ENCODE measurements at regions not wholly inside any gene's neighbourhood (a gene's known extent, or its start where the extent isn't known, plus 50 kb on each side); places are given as distances from the start of the nearest gene placed in this dataset.
A peak's percentile ranks its signal among the peaks of the same experiment; 100 is the strongest.
"Not testable (repeated sequence)": the region's sequence is repeated elsewhere in the genome, so short reads cannot be mapped to it uniquely, and the experiment has no call there.

- DNase-seq (ENCODE audit: low read depth) = no peak
Observed at GRCh38 chr10:125273023-125273422, 112.7 kb upstream of the CTBP2 start.

- DNase-seq (ENCODE audit: low read depth) = no peak
Observed at GRCh38 chr10:125269716-125270115, 109.4 kb upstream of the CTBP2 start.

- no peak for DNase-seq (ENCODE audit: low read depth)
Observed at GRCh38 chr10:125266966-125267365, 106.6 kb upstream of the CTBP2 start.

DNA sequence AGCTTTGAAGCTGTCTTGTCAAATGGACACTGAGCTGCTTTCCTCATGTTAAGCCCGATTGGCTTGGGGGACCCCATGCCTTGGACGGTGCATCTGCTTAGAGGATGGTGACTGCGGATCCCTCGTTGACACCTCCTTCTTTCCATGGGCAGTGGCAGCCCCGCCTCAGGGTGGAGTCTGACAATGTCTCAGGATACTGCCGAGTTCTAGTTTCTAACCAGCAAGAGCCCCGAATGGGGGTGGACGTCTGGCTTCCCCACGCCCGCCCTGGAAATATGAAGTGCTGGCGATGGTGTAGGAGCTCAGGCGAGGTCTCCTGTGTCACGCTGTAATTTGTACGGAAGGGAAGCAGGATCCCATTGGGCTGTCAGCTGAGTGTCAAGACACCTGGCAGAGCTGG, 106.2 kb upstream of the CTBP2 start:
- DNase-seq (ENCODE audit: low read depth) = no peak

GRCh38 chr10:125265579-125265955, 105.2 kb upstream of the CTBP2 start:
- peak; percentile 69 for DNase-seq (ENCODE audit: low read depth)

GRCh38 chr10:125264757-125265578, 104.6 kb upstream of the CTBP2 start:
- no peak for DNase-seq (ENCODE audit: low read depth)

DNA sequence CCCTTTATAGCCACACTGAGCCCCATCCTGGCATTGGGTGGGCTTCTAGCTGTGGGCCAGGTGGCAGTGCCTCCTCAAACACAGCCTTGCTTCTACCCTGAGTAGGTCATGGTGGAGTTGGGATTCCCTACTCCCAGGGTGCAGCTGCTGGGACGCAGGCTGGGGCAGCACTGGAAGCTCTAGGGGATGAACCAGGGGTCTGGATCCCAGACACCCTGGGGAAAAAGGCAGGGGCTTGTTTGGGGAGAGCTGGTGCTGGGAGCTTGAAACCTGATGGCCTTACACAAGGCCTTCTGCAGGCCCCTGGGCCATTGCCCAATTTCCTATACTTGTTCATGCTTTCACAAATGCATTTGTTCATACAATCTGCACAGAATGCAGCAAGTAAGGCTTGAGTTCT, 103.7 kb upstream of the CTBP2 start:
- DNase-seq (ENCODE audit: low read depth) = no peak

DNA sequence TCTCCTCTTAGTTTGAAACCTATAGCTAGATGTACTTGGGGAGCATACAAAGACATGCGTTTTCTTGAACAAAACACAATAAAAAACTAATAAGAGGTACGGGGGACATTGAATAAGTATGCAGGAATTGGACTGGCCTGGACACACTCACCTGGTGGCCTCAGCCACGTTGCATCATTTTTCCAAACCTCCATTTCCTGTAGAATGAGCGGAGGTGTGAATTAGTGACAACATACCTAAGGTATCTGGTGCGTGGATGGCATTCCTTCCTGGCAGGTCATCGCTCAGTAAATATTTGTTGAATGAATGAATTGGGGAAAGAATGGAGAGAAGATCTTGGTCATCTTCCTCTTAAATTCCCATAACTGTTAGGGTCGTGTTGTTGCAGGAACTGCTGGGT, 103.2 kb upstream of the CTBP2 start:
- peak; percentile 66 for DNase-seq (ENCODE audit: low read depth)

DNA sequence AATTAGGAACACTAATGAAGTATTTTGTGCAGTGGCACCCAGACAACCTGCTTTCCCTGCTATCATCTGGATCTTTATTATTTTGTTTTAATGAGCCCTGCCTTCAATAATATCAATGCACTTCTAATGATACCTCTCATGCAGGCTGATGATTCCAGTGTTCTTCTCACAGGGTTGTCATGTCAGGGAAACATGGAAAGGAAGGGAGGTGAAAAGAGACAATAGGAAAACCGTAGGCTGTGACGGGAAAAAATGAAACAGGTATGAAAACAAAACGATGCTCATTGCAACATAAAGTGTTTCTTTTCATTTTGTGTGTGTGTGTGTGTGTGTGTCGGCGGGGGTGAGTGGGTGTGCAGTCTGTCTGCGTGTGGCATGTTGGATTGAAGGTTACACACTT, 102.6 kb upstream of the CTBP2 start:
- DNase-seq (ENCODE audit: low read depth) = no peak

- no peak for DNase-seq (ENCODE audit: low read depth)
Observed at GRCh38 chr10:125262409-125262808, 102.0 kb upstream of the CTBP2 start.

DNA sequence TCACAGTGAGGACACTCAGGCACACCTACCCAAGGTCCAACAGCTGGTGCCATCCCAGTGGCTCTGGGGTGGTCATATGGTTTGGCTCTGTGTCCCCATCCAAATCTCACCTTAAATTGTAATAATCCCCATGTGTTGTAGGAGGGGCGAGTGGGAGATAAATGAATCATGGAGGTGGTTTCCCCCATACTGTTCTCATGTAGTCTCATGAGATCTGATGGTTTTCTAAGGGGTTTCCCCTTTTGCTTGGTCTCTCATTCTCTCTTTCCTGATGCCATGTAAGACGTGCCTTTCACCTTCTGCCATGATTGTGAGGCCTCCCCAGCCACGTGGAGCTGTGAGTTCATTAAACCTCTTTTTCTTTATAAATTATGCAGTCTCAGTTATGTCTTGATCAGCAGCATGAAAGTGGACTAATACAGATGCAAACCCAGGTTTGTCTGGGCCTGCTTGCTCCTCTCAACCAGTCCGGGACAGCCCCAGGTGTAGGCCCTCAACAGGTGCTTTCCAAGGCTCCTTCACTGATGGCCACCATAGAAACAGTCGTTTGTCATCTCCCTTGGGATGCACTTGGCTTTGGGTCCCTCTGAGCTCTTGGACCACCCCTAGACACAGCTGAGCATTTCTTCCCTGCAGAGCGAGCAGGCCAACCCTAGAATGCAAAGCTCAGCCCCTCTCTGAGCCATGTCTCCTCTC, 101.3 kb upstream of the CTBP2 start:
- DNase-seq (ENCODE audit: low read depth) = no peak

DNA sequence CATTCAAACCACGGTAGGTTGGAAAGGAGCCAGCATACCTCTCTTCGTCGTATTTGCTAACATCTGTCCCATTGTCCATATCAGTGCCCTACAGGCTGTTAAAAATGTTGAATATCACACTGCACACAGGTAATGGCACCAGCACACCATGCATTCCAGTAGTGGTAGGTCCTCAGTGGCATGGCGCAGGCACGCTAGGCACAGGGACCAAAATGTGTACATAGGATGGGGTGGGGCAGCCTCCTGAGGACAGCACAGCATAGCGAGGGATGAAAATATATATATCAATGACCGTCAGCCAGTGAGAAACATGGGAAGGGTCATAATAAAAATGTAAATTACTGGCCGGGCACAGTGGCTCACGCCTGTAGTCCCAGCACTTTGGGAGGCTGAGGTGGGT, 99.9 kb upstream of the CTBP2 start:
- DNase-seq (ENCODE audit: low read depth) = no peak

- no peak for DNase-seq (ENCODE audit: low read depth)
Observed at GRCh38 chr10:125259651-125260050, 99.3 kb upstream of the CTBP2 start.

GRCh38 chr10:125258676-125259075, 98.3 kb upstream of the CTBP2 start:
- DNase-seq (ENCODE audit: low read depth) = no peak

GRCh38 chr10:125257521-125258108, 97.3 kb upstream of the CTBP2 start:
- DNase-seq (ENCODE audit: low read depth) = no peak

DNA sequence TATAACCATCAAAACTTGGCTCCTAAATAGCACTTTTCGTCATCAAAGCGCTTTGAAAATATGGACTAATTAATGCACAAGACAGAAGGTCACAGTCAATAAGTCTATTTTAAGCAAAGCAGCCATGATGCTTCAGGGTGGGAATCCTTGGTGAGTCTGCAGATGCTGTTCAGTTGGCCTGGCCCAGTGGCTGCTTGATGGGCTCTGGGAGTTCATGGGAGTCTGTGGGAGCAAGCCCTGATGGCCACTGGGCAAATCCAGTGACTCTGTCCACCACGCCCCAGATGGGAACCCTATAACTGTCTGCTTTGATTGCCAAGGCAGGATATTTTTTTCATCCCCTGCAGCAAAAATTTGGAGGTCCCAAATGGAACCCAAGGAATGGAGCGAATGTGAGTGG, 95.7 kb upstream of the CTBP2 start:
- DNase-seq (ENCODE audit: low read depth) = no peak

DNA sequence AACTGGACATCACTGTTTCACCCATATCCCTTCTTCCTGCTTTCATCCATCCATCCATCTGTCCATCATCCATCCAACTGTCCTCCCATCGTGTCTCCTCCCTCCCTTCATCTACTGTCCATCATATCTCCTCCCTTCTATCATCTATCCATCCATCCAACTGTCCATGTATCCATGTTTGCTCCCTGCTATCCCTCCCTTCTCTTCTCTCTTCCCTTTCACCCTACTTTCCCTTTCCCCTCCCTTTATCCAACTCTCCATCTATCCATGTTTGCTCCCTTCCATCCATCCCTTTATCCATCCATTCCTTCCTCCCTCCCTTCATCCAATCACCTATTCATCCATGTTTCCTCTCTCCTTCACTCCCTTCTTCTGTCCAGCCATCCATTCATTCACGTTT, 92.6 kb upstream of the CTBP2 start:
- DNase-seq (ENCODE audit: low read depth) = no peak

DNA sequence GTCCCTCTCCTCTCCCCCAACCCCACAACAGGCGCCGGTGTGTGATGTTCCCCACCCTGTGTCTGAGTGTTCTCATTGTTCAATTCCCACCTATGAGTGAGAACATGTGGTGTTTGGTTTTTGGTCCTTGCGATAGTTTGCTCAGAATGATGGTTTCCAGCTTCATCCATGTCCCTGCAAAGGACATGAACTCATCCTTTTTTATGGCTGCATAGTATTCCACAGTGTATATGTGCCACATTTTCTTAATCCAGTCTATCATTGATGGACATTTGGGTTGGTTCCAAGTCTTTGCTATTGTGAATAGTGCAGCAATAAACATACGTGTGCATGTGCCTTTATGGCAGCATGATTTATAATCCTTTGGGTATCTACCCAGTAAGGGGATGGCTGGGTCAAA, 90.5 kb upstream of the CTBP2 start:
- not testable (repeated sequence) for DNase-seq (ENCODE audit: low read depth)

GRCh38 chr10:125249948-125250347, 89.6 kb upstream of the CTBP2 start:
- no peak for DNase-seq (ENCODE audit: low read depth)

DNA sequence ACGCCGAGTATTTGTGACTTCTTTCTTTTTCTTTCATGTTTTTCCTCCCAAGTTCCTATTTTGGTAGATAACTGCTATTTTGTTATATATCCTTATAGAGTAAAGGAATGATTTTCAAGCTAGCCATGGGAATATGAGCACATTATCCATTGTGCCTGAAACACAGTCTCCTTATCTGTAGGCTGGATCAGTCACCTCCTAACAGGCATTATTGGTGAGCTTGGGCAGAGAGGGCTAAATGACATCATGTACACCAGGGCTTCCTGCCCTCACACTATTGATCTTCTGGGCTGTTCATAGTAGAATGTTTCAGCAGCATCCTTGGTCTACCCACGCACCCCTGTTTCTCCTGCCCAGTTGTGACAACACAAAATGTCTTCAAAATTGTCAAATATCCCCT, 88.1 kb upstream of the CTBP2 start:
- no peak for DNase-seq (ENCODE audit: low read depth)

GRCh38 chr10:125247576-125247975, 87.2 kb upstream of the CTBP2 start:
- DNase-seq (ENCODE audit: low read depth) = no peak

DNA sequence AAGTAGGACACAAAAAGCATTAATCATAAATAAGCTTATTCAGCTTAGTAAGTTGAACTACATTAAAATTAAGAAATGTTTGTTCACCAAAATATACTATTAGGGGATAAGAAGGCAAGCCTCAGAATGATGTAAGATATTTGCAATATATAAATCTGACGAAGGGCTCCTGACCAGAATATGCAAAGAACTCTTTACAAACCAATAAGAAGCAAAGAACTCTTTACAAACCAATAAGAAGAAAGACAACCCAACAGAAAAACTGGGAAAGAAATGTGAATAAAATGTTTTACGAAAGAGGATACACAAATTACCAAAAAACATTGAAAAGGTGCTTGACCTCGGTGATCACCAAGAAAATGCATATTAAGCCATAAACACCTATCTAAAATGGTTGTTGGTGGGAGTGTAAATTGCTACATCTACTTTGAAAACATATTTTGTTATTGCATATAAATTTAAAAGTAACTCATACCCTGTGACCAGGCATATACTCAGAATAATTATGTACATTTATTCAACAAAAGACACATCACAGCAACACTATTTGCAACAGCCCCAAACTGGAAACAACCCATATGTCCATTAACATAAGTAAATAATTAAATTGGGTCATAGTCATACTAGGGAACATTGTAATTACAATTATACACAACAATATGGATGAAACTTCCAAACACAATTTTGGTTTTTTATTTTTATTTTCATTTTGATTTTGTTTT, 83.3 kb upstream of the CTBP2 start:
- no peak for DNase-seq (ENCODE audit: low read depth)

- DNase-seq (ENCODE audit: low read depth) = peak; percentile 3
Observed at GRCh38 chr10:125238682-125239081, 78.3 kb upstream of the CTBP2 start.

Measured in EH (cell line).